ENCODE measurements at regions not wholly inside any gene's neighbourhood (a gene's known extent, or its start where the extent isn't known, plus 50 kb on each side); places are given as distances from the start of the nearest gene placed in this dataset.

DNA sequence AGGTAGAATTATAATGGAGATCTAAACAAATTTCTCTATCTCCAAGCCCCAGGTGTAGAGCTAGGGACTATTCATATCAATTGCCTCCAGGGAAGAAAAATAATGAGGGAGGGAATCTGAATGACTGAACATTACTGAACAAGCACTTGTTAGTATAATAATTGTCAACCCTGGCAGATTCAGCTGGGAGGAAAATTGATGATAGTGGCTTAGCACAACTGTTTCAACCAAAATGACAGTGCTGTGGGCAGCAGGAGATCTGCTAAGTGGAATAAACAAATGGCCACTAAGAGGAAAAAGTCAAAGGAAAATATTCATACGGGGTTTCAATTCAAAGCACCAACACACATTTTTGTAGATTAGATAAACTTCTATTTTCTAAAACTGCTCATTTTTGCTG is 294.9 kb upstream of the ZNF385D start (continued):
- TF ChIP-seq, protein P1, sequence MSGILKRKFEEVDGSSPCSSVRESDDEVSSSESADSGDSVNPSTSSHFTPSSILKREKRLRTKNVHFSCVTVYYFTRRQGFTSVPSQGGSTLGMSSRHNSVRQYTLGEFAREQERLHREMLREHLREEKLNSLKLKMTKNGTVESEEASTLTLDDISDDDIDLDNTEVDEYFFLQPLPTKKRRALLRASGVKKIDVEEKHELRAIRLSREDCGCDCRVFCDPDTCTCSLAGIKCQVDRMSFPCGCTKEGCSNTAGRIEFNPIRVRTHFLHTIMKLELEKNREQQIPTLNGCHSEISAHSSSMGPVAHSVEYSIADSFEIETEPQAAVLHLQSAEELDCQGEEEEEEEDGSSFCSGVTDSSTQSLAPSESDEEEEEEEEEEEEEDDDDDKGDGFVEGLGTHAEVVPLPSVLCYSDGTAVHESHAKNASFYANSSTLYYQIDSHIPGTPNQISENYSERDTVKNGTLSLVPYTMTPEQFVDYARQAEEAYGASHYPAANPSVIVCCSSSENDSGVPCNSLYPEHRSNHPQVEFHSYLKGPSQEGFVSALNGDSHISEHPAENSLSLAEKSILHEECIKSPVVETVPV (CRISPR knock-in tag; IDR thresholded peaks at IDR 0.05), result no peak
- TF ChIP-seq ZFP3 (CRISPR knock-in tag; IDR thresholded peaks at IDR 0.05), result no peak
- TF ChIP-seq ZC3H10 (CRISPR knock-in tag; IDR thresholded peaks at IDR 0.05), result no peak
- no peak for TF ChIP-seq SNAI2 (CRISPR knock-in tag; IDR thresholded peaks at IDR 0.05)
- no peak for TF ChIP-seq ZNF565 (CRISPR knock-in tag; conservative IDR thresholded peaks at IDR 0.05; ENCODE audit: low read depth)

DNA sequence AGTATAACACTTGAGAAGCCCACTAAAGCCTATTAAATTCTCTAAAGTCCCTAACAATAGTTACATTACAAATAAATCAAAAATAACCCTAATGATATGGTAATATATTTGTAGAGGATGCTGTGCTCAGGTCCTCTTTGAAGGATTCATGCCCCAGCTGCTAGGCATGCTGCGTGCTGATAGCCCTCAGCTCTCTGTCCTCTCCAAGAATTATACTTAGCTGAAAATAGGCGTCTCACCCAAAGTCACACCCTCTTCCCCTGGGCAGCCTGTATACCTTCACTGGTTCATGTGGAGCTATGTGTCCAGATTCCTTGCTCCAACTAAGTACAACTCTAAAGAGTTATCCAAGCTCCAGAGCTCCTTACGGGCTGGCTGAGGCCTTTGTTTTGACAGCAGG is 312.5 kb upstream of the ZNF385D start:
- ATAC-seq, result no peak
- TF ChIP-seq ARNTL (CRISPR knock-in tag; IDR thresholded peaks at IDR 0.05; ENCODE audit: borderline replicate concordance, low read depth) (no peak), ZNF565 (CRISPR knock-in tag; conservative IDR thresholded peaks at IDR 0.05; ENCODE audit: low read depth) (no peak), ISL1 (CRISPR knock-in tag; IDR thresholded peaks at IDR 0.05) (no peak), PPARA (CRISPR knock-in tag; IDR thresholded peaks at IDR 0.05; ENCODE audit: borderline replicate concordance) (no peak)
- TF ChIP-seq, protein P2, sequence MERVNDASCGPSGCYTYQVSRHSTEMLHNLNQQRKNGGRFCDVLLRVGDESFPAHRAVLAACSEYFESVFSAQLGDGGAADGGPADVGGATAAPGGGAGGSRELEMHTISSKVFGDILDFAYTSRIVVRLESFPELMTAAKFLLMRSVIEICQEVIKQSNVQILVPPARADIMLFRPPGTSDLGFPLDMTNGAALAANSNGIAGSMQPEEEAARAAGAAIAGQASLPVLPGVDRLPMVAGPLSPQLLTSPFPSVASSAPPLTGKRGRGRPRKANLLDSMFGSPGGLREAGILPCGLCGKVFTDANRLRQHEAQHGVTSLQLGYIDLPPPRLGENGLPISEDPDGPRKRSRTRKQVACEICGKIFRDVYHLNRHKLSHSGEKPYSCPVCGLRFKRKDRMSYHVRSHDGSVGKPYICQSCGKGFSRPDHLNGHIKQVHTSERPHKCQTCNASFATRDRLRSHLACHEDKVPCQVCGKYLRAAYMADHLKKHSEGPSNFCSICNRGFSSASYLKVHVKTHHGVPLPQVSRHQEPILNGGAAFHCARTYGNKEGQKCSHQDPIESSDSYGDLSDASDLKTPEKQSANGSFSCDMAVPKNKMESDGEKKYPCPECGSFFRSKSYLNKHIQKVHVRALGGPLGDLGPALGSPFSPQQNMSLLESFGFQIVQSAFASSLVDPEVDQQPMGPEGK (CRISPR knock-in tag; IDR thresholded peaks at IDR 0.05; ENCODE audit: borderline replicate concordance), result no peak

DNA sequence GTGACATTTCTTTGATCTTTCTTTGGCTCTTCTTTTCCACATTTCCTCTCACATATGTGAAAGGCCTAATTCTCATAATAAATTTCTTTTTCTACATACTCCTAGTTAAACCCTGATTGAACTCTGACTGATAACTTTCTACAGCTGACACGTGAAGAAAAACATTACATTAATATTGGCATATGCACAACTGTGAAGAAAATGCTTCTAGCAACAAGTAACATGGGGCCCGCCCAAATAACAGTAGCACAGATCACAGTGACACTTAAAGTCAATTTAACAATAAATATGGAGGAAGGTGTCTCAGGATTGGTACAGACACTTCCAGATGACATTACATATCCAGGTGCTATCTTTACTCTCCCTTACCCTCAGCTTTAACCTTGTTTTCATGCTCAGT is 317.6 kb upstream of the ZNF385D start:
- ATAC-seq, result no peak
- no peak for TF ChIP-seq RARB (CRISPR knock-in tag; IDR thresholded peaks at IDR 0.05)
- no peak for TF ChIP-seq GLIS3 (CRISPR knock-in tag; IDR thresholded peaks at IDR 0.05)
- TF ChIP-seq ZNF565 (CRISPR knock-in tag; conservative IDR thresholded peaks at IDR 0.05; ENCODE audit: low read depth), result no peak
- TF ChIP-seq PPARA (CRISPR knock-in tag; IDR thresholded peaks at IDR 0.05; ENCODE audit: borderline replicate concordance), result no peak
- no peak for TF ChIP-seq ISL1 (CRISPR knock-in tag; IDR thresholded peaks at IDR 0.05)
- TF ChIP-seq ZNF70 (CRISPR knock-in tag; IDR thresholded peaks at IDR 0.05), result no peak
- TF ChIP-seq, protein P3, sequence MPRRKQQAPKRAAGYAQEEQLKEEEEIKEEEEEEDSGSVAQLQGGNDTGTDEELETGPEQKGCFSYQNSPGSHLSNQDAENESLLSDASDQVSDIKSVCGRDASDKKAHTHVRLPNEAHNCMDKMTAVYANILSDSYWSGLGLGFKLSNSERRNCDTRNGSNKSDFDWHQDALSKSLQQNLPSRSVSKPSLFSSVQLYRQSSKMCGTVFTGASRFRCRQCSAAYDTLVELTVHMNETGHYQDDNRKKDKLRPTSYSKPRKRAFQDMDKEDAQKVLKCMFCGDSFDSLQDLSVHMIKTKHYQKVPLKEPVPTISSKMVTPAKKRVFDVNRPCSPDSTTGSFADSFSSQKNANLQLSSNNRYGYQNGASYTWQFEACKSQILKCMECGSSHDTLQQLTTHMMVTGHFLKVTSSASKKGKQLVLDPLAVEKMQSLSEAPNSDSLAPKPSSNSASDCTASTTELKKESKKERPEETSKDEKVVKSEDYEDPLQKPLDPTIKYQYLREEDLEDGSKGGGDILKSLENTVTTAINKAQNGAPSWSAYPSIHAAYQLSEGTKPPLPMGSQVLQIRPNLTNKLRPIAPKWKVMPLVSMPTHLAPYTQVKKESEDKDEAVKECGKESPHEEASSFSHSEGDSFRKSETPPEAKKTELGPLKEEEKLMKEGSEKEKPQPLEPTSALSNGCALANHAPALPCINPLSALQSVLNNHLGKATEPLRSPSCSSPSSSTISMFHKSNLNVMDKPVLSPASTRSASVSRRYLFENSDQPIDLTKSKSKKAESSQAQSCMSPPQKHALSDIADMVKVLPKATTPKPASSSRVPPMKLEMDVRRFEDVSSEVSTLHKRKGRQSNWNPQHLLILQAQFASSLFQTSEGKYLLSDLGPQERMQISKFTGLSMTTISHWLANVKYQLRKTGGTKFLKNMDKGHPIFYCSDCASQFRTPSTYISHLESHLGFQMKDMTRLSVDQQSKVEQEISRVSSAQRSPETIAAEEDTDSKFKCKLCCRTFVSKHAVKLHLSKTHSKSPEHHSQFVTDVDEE (CRISPR knock-in tag; IDR thresholded peaks at IDR 0.05), result no peak
- no peak for TF ChIP-seq ZC3H10 (CRISPR knock-in tag; IDR thresholded peaks at IDR 0.05)
- TF ChIP-seq ZFP3 (CRISPR knock-in tag; IDR thresholded peaks at IDR 0.05), result no peak
- TF ChIP-seq OSR1 (CRISPR knock-in tag; IDR thresholded peaks at IDR 0.05), result no peak
- TF ChIP-seq TCF4 (CRISPR knock-in tag; IDR thresholded peaks at IDR 0.05; ENCODE audit: borderline replicate concordance), result no peak

DNA sequence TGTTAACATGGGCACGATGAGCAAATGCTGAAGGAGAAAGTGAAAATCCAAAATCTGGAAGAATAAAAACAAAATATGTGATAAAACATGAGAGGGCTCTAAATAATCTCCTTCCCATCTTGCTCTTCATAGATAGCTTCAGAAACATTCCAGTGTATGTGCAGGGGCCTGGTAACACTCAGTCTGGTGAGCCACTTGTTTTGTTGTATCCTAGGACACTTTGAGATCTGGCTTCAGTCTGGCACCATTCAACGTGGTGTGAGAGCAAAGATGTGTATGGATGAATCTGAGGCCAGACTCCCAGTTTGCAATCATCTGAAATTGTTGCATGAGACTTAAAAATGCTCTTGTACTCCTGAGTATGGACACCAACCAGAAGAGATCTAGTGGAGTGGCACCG is 337.2 kb upstream of the ZNF385D start:
- TF ChIP-seq, protein P4, sequence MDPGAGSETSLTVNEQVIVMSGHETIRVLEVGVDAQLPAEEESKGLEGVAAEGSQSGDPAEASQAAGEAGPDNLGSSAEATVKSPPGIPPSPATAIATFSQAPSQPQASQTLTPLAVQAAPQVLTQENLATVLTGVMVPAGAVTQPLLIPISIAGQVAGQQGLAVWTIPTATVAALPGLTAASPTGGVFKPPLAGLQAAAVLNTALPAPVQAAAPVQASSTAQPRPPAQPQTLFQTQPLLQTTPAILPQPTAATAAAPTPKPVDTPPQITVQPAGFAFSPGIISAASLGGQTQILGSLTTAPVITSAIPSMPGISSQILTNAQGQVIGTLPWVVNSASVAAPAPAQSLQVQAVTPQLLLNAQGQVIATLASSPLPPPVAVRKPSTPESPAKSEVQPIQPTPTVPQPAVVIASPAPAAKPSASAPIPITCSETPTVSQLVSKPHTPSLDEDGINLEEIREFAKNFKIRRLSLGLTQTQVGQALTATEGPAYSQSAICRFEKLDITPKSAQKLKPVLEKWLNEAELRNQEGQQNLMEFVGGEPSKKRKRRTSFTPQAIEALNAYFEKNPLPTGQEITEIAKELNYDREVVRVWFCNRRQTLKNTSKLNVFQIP (CRISPR knock-in tag; IDR thresholded peaks at IDR 0.05; ENCODE audit: borderline replicate concordance, low read depth), result no peak
- TF ChIP-seq ISL1 (CRISPR knock-in tag; IDR thresholded peaks at IDR 0.05) (no peak), RARB (CRISPR knock-in tag; IDR thresholded peaks at IDR 0.05) (no peak), ZFP30 (CRISPR knock-in tag; IDR thresholded peaks at IDR 0.05) (no peak), PPARA (CRISPR knock-in tag; IDR thresholded peaks at IDR 0.05; ENCODE audit: borderline replicate concordance) (no peak), BACH2 (CRISPR knock-in tag; IDR thresholded peaks at IDR 0.05; ENCODE audit: borderline replicate concordance) (no peak), ZNF565 (CRISPR knock-in tag; conservative IDR thresholded peaks at IDR 0.05; ENCODE audit: low read depth) (no peak), ESRRG (CRISPR knock-in tag; IDR thresholded peaks at IDR 0.05) (no peak), CSDC2 (CRISPR knock-in tag; IDR thresholded peaks at IDR 0.05) (no peak), OSR1 (CRISPR knock-in tag; IDR thresholded peaks at IDR 0.05) (no peak), ZC3H10 (CRISPR knock-in tag; IDR thresholded peaks at IDR 0.05) (no peak), ZNF70 (CRISPR knock-in tag; IDR thresholded peaks at IDR 0.05) (no peak), TOX (CRISPR knock-in tag; IDR thresholded peaks at IDR 0.05; ENCODE audit: borderline replicate concordance) (no peak), ARNTL (CRISPR knock-in tag; IDR thresholded peaks at IDR 0.05; ENCODE audit: borderline replicate concordance, low read depth) (no peak)
- TF ChIP-seq, protein P2 (CRISPR knock-in tag; IDR thresholded peaks at IDR 0.05; ENCODE audit: borderline replicate concordance), result no peak
- TF ChIP-seq, protein P1 (CRISPR knock-in tag; IDR thresholded peaks at IDR 0.05), result no peak
- no peak for ATAC-seq

Measured in SK-N-SH treated with all-trans-retinoic acid at 6 μM for 48 hours (cell line).